Sigmoid colon (tissue), 6 donors: ENCODE measurements at regions not wholly inside any gene's neighbourhood (a gene's known extent, or its start where the extent isn't known, plus 50 kb on each side); places are given as distances from the start of the nearest gene placed in this dataset.
"Not testable (repeated sequence)": the region's sequence is repeated elsewhere in the genome, so short reads cannot be mapped to it uniquely, and the experiment has no call there.

ENCODE experiments used
- DNase-seq: peaks from one replicate; pipeline ENCODE4 v3.0.0-alpha.2; 2019
- H3K27ac ChIP-seq, 4 donors: fragments of 200-600 bp; sonication (generic); one replicate each; pipeline ENCODE4 v1.5.1; 2016 to 2019; ENCODE audit warnings: mild to moderate bottlenecking in 1 of 4
- H3K27me3 ChIP-seq, 3 donors: fragments of 200-600 bp; sonication (generic); one replicate each; pipeline ENCODE4 v1.5.1; 2019; ENCODE audit warnings: mild to moderate bottlenecking in 1 of 3
- H3K36me3 ChIP-seq, 4 donors: fragments of 200-600 bp; sonication (generic); one replicate each; pipeline ENCODE4 v1.5.1; 2016 to 2019
- H3K4me1 ChIP-seq, 4 donors: fragments of 200-600 bp; sonication (generic); one replicate each; pipeline ENCODE4 v1.5.1; 2017 to 2019
- H3K4me3 ChIP-seq, 4 donors: fragments of 200-600 bp; sonication (generic); one replicate each; pipeline ENCODE4 v1.5.1; 2017 to 2019; ENCODE audit warnings: mild to moderate bottlenecking in 2 of 4, moderate library complexity in 1 of 4
- H3K9me3 ChIP-seq, 4 donors: fragments of 200-600 bp in 3 of 4; sonication (generic) in 3 of 4; one replicate each; pipeline versions ENCODE4 v1.5.1 to v1.6.1; 2013 to 2019
- EP300 ChIP-seq, 4 donors: sonication (generic); formaldehyde crosslinking; IDR thresholded peaks; one replicate each; pipeline ENCODE4 v1.6.1; 2017; ENCODE audit warnings: antibody characterized with exemption in 4 of 4
- POLR2A ChIP-seq, 2 donors: fragments of 450-650 bp; IDR thresholded peaks; one replicate each; pipeline ENCODE4 v1.6.1; 2016; ENCODE audit warnings: antibody characterized with exemption in 2 of 2, mild to moderate bottlenecking in 2 of 2, moderate library complexity in 2 of 2
- POLR2AphosphoS5 ChIP-seq, 4 donors: sonication (generic); formaldehyde crosslinking; IDR thresholded peaks; one replicate each; pipeline ENCODE4 v1.6.1; 2017; ENCODE audit warnings: antibody characterized with exemption in 4 of 4
- WGBS, 2 donors: extraction: QIAGEN DNeasy Blood & Tissue Kit; methylation state at CpG; one replicate each; pipeline ENCODE4 v1.1.7; 2013; 5-methylcytosine and 5-hydroxymethylcytosine counted together
- intact Hi-C: fragments of 100-400 bp; cut with DNase I; formaldehyde crosslinking; loops from one replicate; pipeline ENCODE4 v1.15.1; 2023
- TF ChIP-seq, protein P1 (sequence below), 4 experiments: fragments of 450-650 bp in 3 of 4; fragments of 200-600 bp in 1 of 4; IDR thresholded peaks; one replicate each; pipeline ENCODE4 v1.5.1; 2016 to 2019; ENCODE audit warnings: antibody characterized with exemption in 4 of 4, mild to moderate bottlenecking in 3 of 4, moderate library complexity in 2 of 4
- donor health status: healthy with polysubstance abuse.
- donor health status: healthy.

- Histone ChIP-seq H3K4me3 (no peak overlapping the region), H3K36me3 (no peaks in the 10 kb centered on the region), H3K27ac (no peak overlapping the region), H3K4me1 (peaks cover 0 to 28% (median 26%) of the 10 kb centered on the region in 4 donors), H3K9me3 (no peaks in the 10 kb centered on the region), H3K27me3 (no peaks in the 10 kb centered on the region)
- intact Hi-C loops, result no loop called here
- TF ChIP-seq EP300 (IDR thresholded peaks at IDR 0.05), result no peak
- TF ChIP-seq, protein P1, sequence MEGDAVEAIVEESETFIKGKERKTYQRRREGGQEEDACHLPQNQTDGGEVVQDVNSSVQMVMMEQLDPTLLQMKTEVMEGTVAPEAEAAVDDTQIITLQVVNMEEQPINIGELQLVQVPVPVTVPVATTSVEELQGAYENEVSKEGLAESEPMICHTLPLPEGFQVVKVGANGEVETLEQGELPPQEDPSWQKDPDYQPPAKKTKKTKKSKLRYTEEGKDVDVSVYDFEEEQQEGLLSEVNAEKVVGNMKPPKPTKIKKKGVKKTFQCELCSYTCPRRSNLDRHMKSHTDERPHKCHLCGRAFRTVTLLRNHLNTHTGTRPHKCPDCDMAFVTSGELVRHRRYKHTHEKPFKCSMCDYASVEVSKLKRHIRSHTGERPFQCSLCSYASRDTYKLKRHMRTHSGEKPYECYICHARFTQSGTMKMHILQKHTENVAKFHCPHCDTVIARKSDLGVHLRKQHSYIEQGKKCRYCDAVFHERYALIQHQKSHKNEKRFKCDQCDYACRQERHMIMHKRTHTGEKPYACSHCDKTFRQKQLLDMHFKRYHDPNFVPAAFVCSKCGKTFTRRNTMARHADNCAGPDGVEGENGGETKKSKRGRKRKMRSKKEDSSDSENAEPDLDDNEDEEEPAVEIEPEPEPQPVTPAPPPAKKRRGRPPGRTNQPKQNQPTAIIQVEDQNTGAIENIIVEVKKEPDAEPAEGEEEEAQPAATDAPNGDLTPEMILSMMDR (IDR thresholded peaks at IDR 0.05), result no peak
- no peak for TF ChIP-seq POLR2A (IDR thresholded peaks at IDR 0.05)
- TF ChIP-seq POLR2AphosphoS5 (IDR thresholded peaks at IDR 0.05), result no peak
- no peak for DNase-seq
- 44 to 69% methylated on average over 2 of the region's 2 CpGs for WGBS, 2 donors
These were observed 112.4 kb upstream of the RBPJ start for GRCh38 chr4:26208237-26208994.

DNA sequence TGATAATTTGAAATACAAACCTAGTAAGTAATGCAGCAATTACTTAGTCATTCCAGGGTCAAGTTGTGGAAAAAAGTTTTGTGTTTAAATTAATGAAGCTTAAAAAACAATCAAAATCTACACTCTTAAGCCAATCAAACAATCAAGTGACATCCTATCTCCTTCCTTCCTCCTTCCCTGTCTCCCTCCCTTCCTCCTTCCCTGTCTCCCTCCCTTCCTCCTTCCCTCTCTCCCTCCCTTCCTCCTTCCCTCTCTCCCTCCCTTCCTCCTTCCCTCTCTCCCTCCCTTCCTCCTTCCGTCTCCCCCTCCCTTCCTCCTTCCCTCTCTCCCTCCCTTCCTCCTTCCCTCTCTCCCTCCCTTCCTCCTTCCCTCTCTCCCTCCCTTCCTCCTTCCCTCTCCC lies 111.4 kb upstream of the RBPJ start:
- H3K36me3 ChIP-seq, DNase-seq, H3K27me3 ChIP-seq, intact Hi-C loops, H3K4me3 ChIP-seq, H3K9me3 ChIP-seq, H3K27ac ChIP-seq: not testable (repeated sequence)
- H3K4me1 ChIP-seq, result peaks cover 0 to 26% (median 23%) of the 10 kb centered on the region in 4 donors
- 61 to 69% methylated on average over 1 of the region's 1 CpG for WGBS, 2 donors

- 92 to 94% methylated on average over 2 of the region's 2 CpGs for WGBS, 2 donors
- peaks cover 0 to 7% (median 3%) of the 10 kb centered on the region in 4 donors for H3K4me1 ChIP-seq
- no peaks in the 10 kb centered on the region for H3K27me3 ChIP-seq
- H3K36me3 ChIP-seq, result no peaks in the 10 kb centered on the region
- no peaks in the 10 kb centered on the region for H3K9me3 ChIP-seq
- DNase-seq, result no peak
- H3K27ac ChIP-seq, result no peak overlapping the region
- H3K4me3 ChIP-seq, result no peak overlapping the region
- no peak for TF ChIP-seq POLR2AphosphoS5 (IDR thresholded peaks at IDR 0.05)
- intact Hi-C loops, result no loop called here
These were observed 108.3 kb upstream of the RBPJ start for GRCh38 chr4:26212528-26212927.

- no peak overlapping the region for H3K4me3 ChIP-seq
- no peak overlapping the region for H3K27ac ChIP-seq
- H3K27me3 ChIP-seq, result no peaks in the 10 kb centered on the region
- no peaks in the 10 kb centered on the region for H3K9me3 ChIP-seq
- no peak for DNase-seq
- intact Hi-C loops, result no loop called here
- no peaks in the 10 kb centered on the region for H3K36me3 ChIP-seq
- no peak for TF ChIP-seq EP300 (IDR thresholded peaks at IDR 0.05)
- H3K4me1 ChIP-seq, result peaks cover 0 to 14% (median 7%) of the 10 kb centered on the region in 4 donors
- 96 to 99% methylated on average over 1 of the region's 1 CpG for WGBS, 2 donors
These were observed 107.5 kb upstream of the RBPJ start for GRCh38 chr4:26213317-26213716.

DNA sequence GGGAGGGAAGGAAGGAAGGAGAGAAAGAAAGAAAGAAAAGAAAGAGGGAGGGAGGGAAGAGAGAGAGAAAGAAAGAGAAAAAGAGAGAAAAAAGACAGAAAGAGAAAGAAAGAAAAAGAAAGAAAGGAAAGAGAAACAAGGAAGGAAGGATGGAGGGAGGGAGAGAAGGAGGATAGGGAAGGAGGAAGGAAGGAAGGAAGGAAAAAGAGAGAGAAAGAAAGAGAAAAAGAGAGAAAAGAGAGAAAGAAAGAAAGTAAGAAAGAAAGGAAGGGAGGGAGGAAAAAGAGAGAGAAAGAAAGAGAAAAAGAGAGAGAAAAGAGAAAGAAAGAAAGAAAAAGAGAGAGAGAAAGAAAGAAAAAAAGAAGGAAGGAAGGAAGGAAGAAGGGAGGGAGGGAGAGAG lies 105.8 kb upstream of the RBPJ start:
- Histone ChIP-seq H3K4me3 (no peak overlapping the region), H3K9me3 (no peaks in the 10 kb centered on the region), H3K36me3 (no peaks in the 10 kb centered on the region), H3K27ac (no peak overlapping the region), H3K4me1 (peaks cover 0 to 25% (median 14%) of the 10 kb centered on the region in 4 donors), H3K27me3 (no peaks in the 10 kb centered on the region)
- TF ChIP-seq POLR2AphosphoS5 (IDR thresholded peaks at IDR 0.05), result no peak
- intact Hi-C loops, result no loop called here
- no peak for DNase-seq

DNA sequence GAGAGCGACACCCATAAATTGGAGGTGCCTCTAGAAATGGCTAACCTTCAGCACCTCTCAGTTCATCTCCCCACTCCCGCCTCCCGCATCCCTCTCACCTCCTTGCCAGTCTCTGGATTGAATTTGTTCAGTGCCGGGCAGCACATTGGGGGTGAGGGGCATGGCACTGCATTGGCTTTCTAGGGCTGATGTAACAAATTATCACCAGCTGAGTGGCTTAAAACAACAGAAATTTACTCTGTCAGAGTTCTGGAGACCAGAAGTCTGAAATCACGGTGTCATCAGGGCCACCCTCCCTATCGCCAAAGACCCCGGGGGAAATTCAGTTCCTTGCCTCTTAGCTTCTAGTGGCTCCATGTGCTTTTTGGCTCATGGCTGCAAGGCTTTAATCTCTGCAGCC lies 105.1 kb upstream of the RBPJ start:
- Histone ChIP-seq H3K27ac (no peak overlapping the region), H3K36me3 (no peaks in the 10 kb centered on the region), H3K4me3 (no peak overlapping the region), H3K9me3 (no peaks in the 10 kb centered on the region), H3K27me3 (no peaks in the 10 kb centered on the region), H3K4me1 (peaks cover 0 to 25% (median 14%) of the 10 kb centered on the region in 4 donors)
- TF ChIP-seq, protein P1 (IDR thresholded peaks at IDR 0.05), result no peak
- no peak for TF ChIP-seq POLR2A (IDR thresholded peaks at IDR 0.05)
- no peak for TF ChIP-seq EP300 (IDR thresholded peaks at IDR 0.05)
- TF ChIP-seq POLR2AphosphoS5 (IDR thresholded peaks at IDR 0.05), result no peak
- DNase-seq, result no peak
- intact Hi-C loops, result no loop called here
- WGBS, 2 donors, result 91 to 93% methylated on average over 7 of the region's 7 CpGs

GRCh38 chr4:26217481-26217880 lies 103.3 kb upstream of the RBPJ start:
- no peak for DNase-seq
- H3K4me1 ChIP-seq, result peaks cover 0 to 25% (median 14%) of the 10 kb centered on the region in 4 donors
- no peak overlapping the region for H3K4me3 ChIP-seq
- TF ChIP-seq, protein P1 (IDR thresholded peaks at IDR 0.05), result no peak
- TF ChIP-seq POLR2A (IDR thresholded peaks at IDR 0.05) (no peak), EP300 (IDR thresholded peaks at IDR 0.05) (no peak), POLR2AphosphoS5 (IDR thresholded peaks at IDR 0.05) (no peak)
- H3K9me3 ChIP-seq, result no peaks in the 10 kb centered on the region
- H3K27me3 ChIP-seq, result no peaks in the 10 kb centered on the region
- H3K36me3 ChIP-seq, result no peaks in the 10 kb centered on the region
- intact Hi-C loops, result no loop called here
- 91 to 93% methylated on average over 6 of the region's 6 CpGs for WGBS, 2 donors
- H3K27ac ChIP-seq, result peak overlapping the region in 3 of 4 donors; percentile 68 to 86 (median 70)
